K562 (cell line): ENCODE measurements at regions not wholly inside any gene's neighbourhood (a gene's known extent, or its start where the extent isn't known, plus 50 kb on each side); places are given as distances from the start of the nearest gene placed in this dataset.

Experiments used
- BMI1 ChIP-seq: fragments of 150-350 bp; IDR thresholded peaks from 2 replicates; pipeline ENCODE4 v1.6.1; 2014; ENCODE audit warnings: low read length
- C11orf30 ChIP-seq: fragments of 450-650 bp; IDR thresholded peaks from 2 replicates; pipeline ENCODE4 v1.6.1; 2016; ENCODE audit warnings: low read depth, mild to moderate bottlenecking
- CBFA2T2 ChIP-seq: fragments of 450-650 bp; conservative IDR thresholded peaks from 2 replicates; pipeline ENCODE4 v1.6.1; 2017; ENCODE audit warnings: mild to moderate bottlenecking
- ETV6 ChIP-seq, 3 experiments: fragments of 150-350 bp in 1 of 3; sonication (generic) in 1 of 3; formaldehyde crosslinking in 1 of 3; IDR thresholded peaks; 2 replicates each; pipeline versions ENCODE4 v1.6.1 to v1.8.0; 2014 to 2022; ENCODE audit warnings: borderline replicate concordance in 2 of 3, low read depth in 2 of 3, antibody characterized with exemption in 1 of 3, low read length in 1 of 3, mild to moderate bottlenecking in 1 of 3, missing genetic modification reagents in 1 of 3
- EZH2 ChIP-seq: IDR thresholded peaks from 2 replicates; pipeline ENCODE4 v1.6.1; 2012; ENCODE audit warnings: low read depth, mild to moderate bottlenecking, inconsistent platforms, low read length, borderline replicate concordance
- FOXP4 ChIP-seq: sonication (generic); formaldehyde crosslinking; IDR thresholded peaks from 2 replicates; pipeline ENCODE4 v1.8.0; 2022; ENCODE audit warnings: mild to moderate bottlenecking, missing genetic modification reagents, borderline replicate concordance
- HDAC3 ChIP-seq: fragments of 450-650 bp; IDR thresholded peaks from 2 replicates; pipeline ENCODE4 v1.6.1; 2018; ENCODE audit warnings: borderline replicate concordance, mild to moderate bottlenecking, moderate library complexity; ENCODE audit not compliant: partially characterized antibody
- HLTF ChIP-seq: fragments of 450-650 bp; IDR thresholded peaks from 2 replicates; pipeline ENCODE4 v1.6.1; 2016
- HNRNPH1 ChIP-seq: fragments of 200-400 bp; formaldehyde crosslinking; optimal IDR thresholded peaks from 2 replicates; pipeline ENCODE3; 2017; ENCODE audit warnings: low read depth, mild to moderate bottlenecking, low read length, moderate library complexity
- IRF2 ChIP-seq: sonication (generic); formaldehyde crosslinking; IDR thresholded peaks from 2 replicates; pipeline ENCODE4 v1.8.1; 2022; ENCODE audit warnings: mild to moderate bottlenecking, missing genetic modification reagents
- KDM2B ChIP-seq: fragments of 250-450 bp; sonication (Bioruptor Pico); IDR thresholded peaks from 2 replicates; pipeline ENCODE4 v1.8.0; 2021; ENCODE audit warnings: mild to moderate bottlenecking, moderate library complexity
- MTF1 ChIP-seq: fragments of 250-450 bp; sonication (Bioruptor Pico); IDR thresholded peaks from 2 replicates; pipeline ENCODE4 v1.9.0; 2021; ENCODE audit warnings: moderate library complexity, mild to moderate bottlenecking, inconsistent platforms, borderline replicate concordance
- NCOA4 ChIP-seq: fragments of 450-650 bp; IDR thresholded peaks from 2 replicates; pipeline ENCODE4 v1.6.1; 2018; ENCODE audit warnings: mild to moderate bottlenecking; ENCODE audit not compliant: partially characterized antibody
- PML ChIP-seq: IDR thresholded peaks from 2 replicates; pipeline ENCODE4 v1.6.1; 2012; ENCODE audit warnings: low read length, inconsistent platforms
- RNF2 ChIP-seq: sonication (generic); IDR thresholded peaks from 2 replicates; pipeline ENCODE4 v1.6.1; 2016
- SRSF7 ChIP-seq: fragments of 200-400 bp; formaldehyde crosslinking; optimal IDR thresholded peaks from 2 replicates; pipeline ENCODE3; 2017; ENCODE audit warnings: mild to moderate bottlenecking, low read depth, low read length
- TBP ChIP-seq: optimal IDR thresholded peaks from 2 replicates; pipeline ENCODE3; 2011; ENCODE audit warnings: low read depth, low read length, improper control_type of control experiment
- TEAD2 ChIP-seq: fragments of 450-650 bp; IDR thresholded peaks from 2 replicates; pipeline ENCODE4 v1.6.1; 2016; ENCODE audit warnings: missing genetic modification characterization, control low read depth, missing compliant biosample characterization
- U2AF1 ChIP-seq: fragments of 200-400 bp; formaldehyde crosslinking; optimal IDR thresholded peaks from 2 replicates; pipeline ENCODE3; 2017; ENCODE audit warnings: mild to moderate bottlenecking, low read depth, low read length, moderate library complexity
- ZFX ChIP-seq: sonication (generic); formaldehyde crosslinking; IDR thresholded peaks from 2 replicates; pipeline ENCODE4 v1.8.0; 2022; ENCODE audit warnings: mild to moderate bottlenecking, missing genetic modification reagents, moderate library complexity
- ZNF354B ChIP-seq: fragments of 250-450 bp; sonication (Bioruptor Pico); IDR thresholded peaks from 2 replicates; pipeline ENCODE4 v1.4.0; 2020
- ZNF431 ChIP-seq: sonication (generic); formaldehyde crosslinking; IDR thresholded peaks from 2 replicates; pipeline ENCODE4 v1.8.0; 2022; ENCODE audit warnings: mild to moderate bottlenecking, missing genetic modification reagents
- ZNF707 ChIP-seq: fragments of 250-450 bp; sonication (Bioruptor Pico); conservative IDR thresholded peaks from 2 replicates; pipeline ENCODE4 v1.8.0; 2022; ENCODE audit warnings: inconsistent platforms, mild to moderate bottlenecking, moderate library complexity
- TF ChIP-seq, protein P1 (sequence below): fragments of 450-650 bp; IDR thresholded peaks from 2 replicates; pipeline ENCODE4 v1.6.1; 2017; ENCODE audit warnings: antibody characterized with exemption
- TF ChIP-seq, protein P2 (sequence below): fragments of 250-450 bp; sonication (Bioruptor Pico); IDR thresholded peaks from 2 replicates; pipeline ENCODE4 v1.4.0; 2020; ENCODE audit warnings: mild to moderate bottlenecking, moderate library complexity, borderline replicate concordance

DNA sequence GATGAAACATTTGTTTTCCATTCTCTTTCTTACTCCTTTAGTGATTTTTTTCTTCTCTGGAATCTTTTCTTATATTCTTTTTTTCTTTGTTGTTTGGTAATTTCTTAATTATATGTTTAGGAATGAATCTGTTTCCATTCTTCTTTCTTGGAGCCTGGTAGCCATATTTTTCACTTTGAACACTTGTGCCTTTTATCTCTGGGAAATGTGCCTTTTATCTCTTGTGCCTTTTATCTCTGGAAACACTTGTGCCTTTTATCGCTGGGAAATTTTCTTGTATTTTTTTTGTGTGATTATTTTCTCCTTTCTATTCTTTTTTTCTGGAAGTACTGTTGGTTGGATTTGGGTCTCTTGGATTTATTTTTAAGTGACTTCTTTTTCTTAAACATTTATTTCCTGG is 118.2 kb downstream of the LEPR start (continued):
- TF ChIP-seq, protein P1, sequence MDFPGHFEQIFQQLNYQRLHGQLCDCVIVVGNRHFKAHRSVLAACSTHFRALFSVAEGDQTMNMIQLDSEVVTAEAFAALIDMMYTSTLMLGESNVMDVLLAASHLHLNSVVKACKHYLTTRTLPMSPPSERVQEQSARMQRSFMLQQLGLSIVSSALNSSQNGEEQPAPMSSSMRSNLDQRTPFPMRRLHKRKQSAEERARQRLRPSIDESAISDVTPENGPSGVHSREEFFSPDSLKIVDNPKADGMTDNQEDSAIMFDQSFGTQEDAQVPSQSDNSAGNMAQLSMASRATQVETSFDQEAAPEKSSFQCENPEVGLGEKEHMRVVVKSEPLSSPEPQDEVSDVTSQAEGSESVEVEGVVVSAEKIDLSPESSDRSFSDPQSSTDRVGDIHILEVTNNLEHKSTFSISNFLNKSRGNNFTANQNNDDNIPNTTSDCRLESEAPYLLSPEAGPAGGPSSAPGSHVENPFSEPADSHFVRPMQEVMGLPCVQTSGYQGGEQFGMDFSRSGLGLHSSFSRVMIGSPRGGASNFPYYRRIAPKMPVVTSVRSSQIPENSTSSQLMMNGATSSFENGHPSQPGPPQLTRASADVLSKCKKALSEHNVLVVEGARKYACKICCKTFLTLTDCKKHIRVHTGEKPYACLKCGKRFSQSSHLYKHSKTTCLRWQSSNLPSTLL, result no peak
- TF ChIP-seq BMI1 (no peak), SRSF7 (no peak), C11orf30 (no peak), TEAD2 (tag) (no peak), HDAC3 (peak; percentile 48), CBFA2T2 (peak; percentile 84), ZNF431 (no peak), HNRNPH1 (no peak), ZFX (CRISPR knock-in tag) (no peak), EZH2 (no peak), MTF1 (CRISPR knock-in tag) (no peak), IRF2 (CRISPR knock-in tag) (no peak), KDM2B (CRISPR knock-in tag) (no peak), PML (no peak), ETV6 (IDR thresholded peaks at IDR 0.05; ENCODE audit: borderline replicate concordance in 1 of 2, low read depth in 2 of 2, low read length in 1 of 2) (no peak), ETV6 (CRISPR knock-in tag; IDR thresholded peaks at IDR 0.05; ENCODE audit: borderline replicate concordance) (no peak), FOXP4 (CRISPR knock-in tag) (no peak), ZNF354B (CRISPR knock-in tag) (no peak), U2AF1 (no peak), TBP (no peak), RNF2 (no peak), NCOA4 (peak; percentile 66), HLTF (peak; percentile 60; the same call in 1 of the 2 replicates), ZNF707 (CRISPR knock-in tag) (no peak)
- TF ChIP-seq, protein P2, sequence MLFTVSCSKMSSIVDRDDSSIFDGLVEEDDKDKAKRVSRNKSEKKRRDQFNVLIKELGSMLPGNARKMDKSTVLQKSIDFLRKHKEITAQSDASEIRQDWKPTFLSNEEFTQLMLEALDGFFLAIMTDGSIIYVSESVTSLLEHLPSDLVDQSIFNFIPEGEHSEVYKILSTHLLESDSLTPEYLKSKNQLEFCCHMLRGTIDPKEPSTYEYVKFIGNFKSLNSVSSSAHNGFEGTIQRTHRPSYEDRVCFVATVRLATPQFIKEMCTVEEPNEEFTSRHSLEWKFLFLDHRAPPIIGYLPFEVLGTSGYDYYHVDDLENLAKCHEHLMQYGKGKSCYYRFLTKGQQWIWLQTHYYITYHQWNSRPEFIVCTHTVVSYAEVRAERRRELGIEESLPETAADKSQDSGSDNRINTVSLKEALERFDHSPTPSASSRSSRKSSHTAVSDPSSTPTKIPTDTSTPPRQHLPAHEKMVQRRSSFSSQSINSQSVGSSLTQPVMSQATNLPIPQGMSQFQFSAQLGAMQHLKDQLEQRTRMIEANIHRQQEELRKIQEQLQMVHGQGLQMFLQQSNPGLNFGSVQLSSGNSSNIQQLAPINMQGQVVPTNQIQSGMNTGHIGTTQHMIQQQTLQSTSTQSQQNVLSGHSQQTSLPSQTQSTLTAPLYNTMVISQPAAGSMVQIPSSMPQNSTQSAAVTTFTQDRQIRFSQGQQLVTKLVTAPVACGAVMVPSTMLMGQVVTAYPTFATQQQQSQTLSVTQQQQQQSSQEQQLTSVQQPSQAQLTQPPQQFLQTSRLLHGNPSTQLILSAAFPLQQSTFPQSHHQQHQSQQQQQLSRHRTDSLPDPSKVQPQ (CRISPR knock-in tag), result no peak
